ENCODE measurements at regions not wholly inside any gene's neighbourhood (a gene's known extent, or its start where the extent isn't known, plus 50 kb on each side); places are given as distances from the start of the nearest gene placed in this dataset.

- TF ChIP-seq POLR2A (IDR thresholded peaks at IDR 0.05; ENCODE audit: extremely low read depth, insufficient read length) (no peak), MYC (IDR thresholded peaks at IDR 0.05; ENCODE audit: low read depth, low read length) (no peak)
- TF ChIP-seq, protein P1, sequence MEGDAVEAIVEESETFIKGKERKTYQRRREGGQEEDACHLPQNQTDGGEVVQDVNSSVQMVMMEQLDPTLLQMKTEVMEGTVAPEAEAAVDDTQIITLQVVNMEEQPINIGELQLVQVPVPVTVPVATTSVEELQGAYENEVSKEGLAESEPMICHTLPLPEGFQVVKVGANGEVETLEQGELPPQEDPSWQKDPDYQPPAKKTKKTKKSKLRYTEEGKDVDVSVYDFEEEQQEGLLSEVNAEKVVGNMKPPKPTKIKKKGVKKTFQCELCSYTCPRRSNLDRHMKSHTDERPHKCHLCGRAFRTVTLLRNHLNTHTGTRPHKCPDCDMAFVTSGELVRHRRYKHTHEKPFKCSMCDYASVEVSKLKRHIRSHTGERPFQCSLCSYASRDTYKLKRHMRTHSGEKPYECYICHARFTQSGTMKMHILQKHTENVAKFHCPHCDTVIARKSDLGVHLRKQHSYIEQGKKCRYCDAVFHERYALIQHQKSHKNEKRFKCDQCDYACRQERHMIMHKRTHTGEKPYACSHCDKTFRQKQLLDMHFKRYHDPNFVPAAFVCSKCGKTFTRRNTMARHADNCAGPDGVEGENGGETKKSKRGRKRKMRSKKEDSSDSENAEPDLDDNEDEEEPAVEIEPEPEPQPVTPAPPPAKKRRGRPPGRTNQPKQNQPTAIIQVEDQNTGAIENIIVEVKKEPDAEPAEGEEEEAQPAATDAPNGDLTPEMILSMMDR (IDR thresholded peaks at IDR 0.05; ENCODE audit: low read depth, low read length), result no peak
- TF ChIP-seq, protein P2, sequence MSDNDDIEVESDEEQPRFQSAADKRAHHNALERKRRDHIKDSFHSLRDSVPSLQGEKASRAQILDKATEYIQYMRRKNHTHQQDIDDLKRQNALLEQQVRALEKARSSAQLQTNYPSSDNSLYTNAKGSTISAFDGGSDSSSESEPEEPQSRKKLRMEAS (IDR thresholded peaks at IDR 0.05; ENCODE audit: low read depth, low read length), result no peak
These were observed 84.7 kb upstream of the SOX5 start for GRCh38 chr12:24034160-24034559.

Data from NB4 (cell line).